H1 (cell line): ENCODE measurements at regions not wholly inside any gene's neighbourhood (a gene's known extent, or its start where the extent isn't known, plus 50 kb on each side); places are given as distances from the start of the nearest gene placed in this dataset.
"Not testable (repeated sequence)": the region's sequence is repeated elsewhere in the genome, so short reads cannot be mapped to it uniquely, and the experiment has no call there.

Experiments used
- CTCF ChIA-PET: fragments of 300-600 bp; sonication (Branson Sonifier 250); formaldehyde crosslinking; loops from one replicate; lab custom pipeline; 2021; ENCODE audit not compliant: partially characterized antibody; lab: Charles Lee
- POLR2A ChIA-PET: fragments of 300-600 bp; sonication (Branson Sonifier 250); formaldehyde crosslinking; loops from one replicate; lab custom pipeline; 2021; ENCODE audit warnings: inconsistent platforms; ENCODE audit not compliant: partially characterized antibody; lab: Charles Lee
- DNase-seq, 2 experiments: peaks; one replicate each; pipeline versions ENCODE4 v3.0.0 to v3.0.0-alpha.2; 2010 to 2022; ENCODE audit warnings: low spot score in 2 of 2, low read depth in 1 of 2, mixed read lengths in 1 of 2
- FAIRE-seq: peaks from 2 replicates; lab custom pipeline; 2011; peaks lifted over from hg19 to GRCh38; lab: Jason Lieb, UNC
- H2AFZ ChIP-seq: 2 replicates; pipeline ENCODE4 v1.8.1; 2012; ENCODE audit warnings: low read length, inconsistent platforms
- H2AK5ac ChIP-seq: 2 replicates; pipeline ENCODE4 v1.6.1; 2013; ENCODE audit warnings: low read depth, low read length
- H2BK120ac ChIP-seq: replicated peaks from 2 replicates; pipeline ENCODE3; 2013; ENCODE audit warnings: low read depth, low read length, inconsistent platforms
- H2BK12ac ChIP-seq: 2 replicates; pipeline ENCODE4 v1.6.1; 2013; ENCODE audit warnings: low read depth, low read length
- H2BK15ac ChIP-seq: 2 replicates; pipeline ENCODE4 v1.6.1; 2013; ENCODE audit warnings: low read length
- H2BK20ac ChIP-seq: 2 replicates; pipeline ENCODE4 v1.6.1; 2013; ENCODE audit warnings: low read length
- H2BK5ac ChIP-seq: 2 replicates; pipeline ENCODE4 v1.6.1; 2013; ENCODE audit warnings: low read depth, low read length
- H3K14ac ChIP-seq: 2 replicates; pipeline ENCODE4 v1.6.1; 2013; ENCODE audit warnings: inconsistent platforms; ENCODE audit not compliant: insufficient read length
- H3K18ac ChIP-seq: 2 replicates; pipeline ENCODE4 v1.6.1; 2013; ENCODE audit warnings: low read length; ENCODE audit errors: extremely low read depth
- H3K23ac ChIP-seq: 2 replicates; pipeline ENCODE4 v1.6.1; 2013; ENCODE audit warnings: inconsistent platforms; ENCODE audit not compliant: insufficient read length
- H3K23me2 ChIP-seq: 2 replicates; pipeline ENCODE4 v1.6.1; 2013; ENCODE audit warnings: low read depth, low read length
- H3K27ac ChIP-seq: 2 replicates; pipeline ENCODE4 v1.6.1; 2011; ENCODE audit warnings: low read depth, low read length, inconsistent platforms
- H3K27me3 ChIP-seq, 4 experiments: replicated peaks in 1 of 4; 1 replicate in 1 of 4; 2 replicates in 3 of 4; pipeline versions ENCODE4 v1.6.1 to v1.8.1; 2011 to 2013; ENCODE audit warnings: low read length in 3 of 4, mild to moderate bottlenecking in 3 of 4, inconsistent platforms in 2 of 4, mixed read lengths in 2 of 4, moderate library complexity in 1 of 4; ENCODE audit not compliant: control insufficient read depth in 3 of 4, insufficient read depth in 3 of 4; ENCODE audit errors: extremely low read depth in 1 of 4
- H3K36me3 ChIP-seq, 4 experiments: 2 replicates each; pipeline versions ENCODE4 v1.6.1 to v1.8.1; 2011 to 2013; ENCODE audit warnings: mild to moderate bottlenecking in 4 of 4, low read length in 3 of 4, moderate library complexity in 2 of 4, control low read depth in 1 of 4, inconsistent platforms in 1 of 4; ENCODE audit not compliant: insufficient read depth in 4 of 4, control insufficient read depth in 2 of 4
- H3K4ac ChIP-seq: replicated peaks from 2 replicates; pipeline ENCODE3; 2013; ENCODE audit warnings: low read length, low read depth, mixed read lengths, inconsistent platforms; ENCODE audit not compliant: insufficient read length
- H3K4me1 ChIP-seq, 4 experiments: replicated peaks in 1 of 4; 1 replicate in 1 of 4; 2 replicates in 3 of 4; pipeline versions ENCODE4 v1.6.1 to v1.8.1; 2011 to 2013; ENCODE audit warnings: low read length in 3 of 4, inconsistent platforms in 2 of 4, mixed read lengths in 1 of 4; ENCODE audit not compliant: insufficient read depth in 4 of 4, control insufficient read depth in 3 of 4
- H3K4me2 ChIP-seq, 2 experiments: 2 replicates each; pipeline versions ENCODE4 v1.6.1 to v1.8.1; 2011 to 2013; ENCODE audit warnings: low read depth in 2 of 2, low read length in 2 of 2, control low read depth in 1 of 2, inconsistent platforms in 1 of 2, mild to moderate bottlenecking in 1 of 2; ENCODE audit not compliant: insufficient read depth in 1 of 2
- H3K4me3 ChIP-seq, 4 experiments: fragments of 200-600, 300-600 bp in 1 of 4; sonication (generic), shearing (Covaris generic), sonication (Bioruptor Twin) in 1 of 4; 2 replicates each; pipeline versions ENCODE4 v1.5.1 to v1.8.1; 2011 to 2016; ENCODE audit warnings: low read length in 4 of 4, low read depth in 3 of 4, control low read depth in 2 of 4, inconsistent platforms in 2 of 4, mild to moderate bottlenecking in 2 of 4, mixed read lengths in 1 of 4, moderate library complexity in 1 of 4; ENCODE audit not compliant: insufficient read depth in 2 of 4; ENCODE audit errors: extremely low read depth in 1 of 4
- H3K56ac ChIP-seq: replicated peaks from 2 replicates; pipeline ENCODE3; 2013; ENCODE audit warnings: low read depth, mild to moderate bottlenecking, mixed read lengths, low read length, inconsistent platforms; ENCODE audit not compliant: insufficient read length
- H3K79me1 ChIP-seq: 2 replicates; pipeline ENCODE4 v1.6.1; 2013; ENCODE audit warnings: low read depth, low read length, control low read depth
- H3K79me2 ChIP-seq, 2 experiments: 2 replicates each; pipeline versions ENCODE4 v1.6.1 to v1.8.1; 2012 to 2013; ENCODE audit warnings: low read length in 2 of 2, mild to moderate bottlenecking in 2 of 2, inconsistent platforms in 1 of 2; ENCODE audit not compliant: insufficient read depth in 2 of 2, control insufficient read depth in 1 of 2
- H3K9ac ChIP-seq, 4 experiments: replicated peaks in 1 of 4; 1 replicate in 1 of 4; 2 replicates in 3 of 4; pipeline versions ENCODE4 v1.6.1 to v1.8.1; 2011 to 2013; ENCODE audit warnings: low read depth in 3 of 4, low read length in 3 of 4, control low read depth in 2 of 4, mild to moderate bottlenecking in 2 of 4, moderate library complexity in 2 of 4, inconsistent platforms in 1 of 4; ENCODE audit errors: extremely low read depth in 1 of 4
- H3K9me3 ChIP-seq, 2 experiments: 2 replicates each; pipeline versions ENCODE4 v1.6.1 to v1.8.1; 2012 to 2013; ENCODE audit warnings: mild to moderate bottlenecking in 2 of 2, moderate library complexity in 2 of 2, control low read depth in 1 of 2, inconsistent platforms in 1 of 2, low read depth in 1 of 2, low read length in 1 of 2, mixed read lengths in 1 of 2; ENCODE audit not compliant: insufficient read depth in 2 of 2
- H4K20me1 ChIP-seq, 2 experiments: replicated peaks in 1 of 2; 2 replicates each; pipeline versions ENCODE3 to v1.8.1; 2011 to 2013; ENCODE audit warnings: inconsistent platforms in 2 of 2, low read length in 2 of 2, mild to moderate bottlenecking in 1 of 2; ENCODE audit not compliant: insufficient read depth in 2 of 2, control insufficient read depth in 1 of 2
- H4K5ac ChIP-seq: 2 replicates; pipeline ENCODE4 v1.6.1; 2013; ENCODE audit warnings: low read length, low read depth, mixed read lengths, inconsistent platforms; ENCODE audit not compliant: insufficient read length
- H4K8ac ChIP-seq: 2 replicates; pipeline ENCODE4 v1.8.0; 2013; ENCODE audit warnings: mild to moderate bottlenecking, moderate library complexity, low read length, inconsistent platforms; ENCODE audit not compliant: insufficient read depth; ENCODE audit errors: extremely low read depth
- H4K91ac ChIP-seq: replicated peaks from 2 replicates; pipeline ENCODE3; 2013; ENCODE audit warnings: low read length, mixed read lengths, inconsistent platforms; ENCODE audit not compliant: insufficient read length
- WGBS, 2 experiments: shearing (Covaris generic) in 1 of 2; methylation state at CpG; one replicate each; pipeline versions ENCODE4 v1.1.6 to v1.1.7; 2013 to 2015; ENCODE audit warnings: low lambda C conversion rate in 2 of 2, mixed read lengths in 2 of 2, inconsistent platforms in 1 of 2, low coverage in 1 of 2, missing lambda C conversion rate in 1 of 2; ENCODE audit not compliant: insufficient replicate concordance in 2 of 2, insufficient coverage in 1 of 2, insufficient read length in 1 of 2; ENCODE audit errors: extremely low coverage in 1 of 2, missing lambda C conversion rate in 1 of 2; 5-methylcytosine and 5-hydroxymethylcytosine counted together

DNA sequence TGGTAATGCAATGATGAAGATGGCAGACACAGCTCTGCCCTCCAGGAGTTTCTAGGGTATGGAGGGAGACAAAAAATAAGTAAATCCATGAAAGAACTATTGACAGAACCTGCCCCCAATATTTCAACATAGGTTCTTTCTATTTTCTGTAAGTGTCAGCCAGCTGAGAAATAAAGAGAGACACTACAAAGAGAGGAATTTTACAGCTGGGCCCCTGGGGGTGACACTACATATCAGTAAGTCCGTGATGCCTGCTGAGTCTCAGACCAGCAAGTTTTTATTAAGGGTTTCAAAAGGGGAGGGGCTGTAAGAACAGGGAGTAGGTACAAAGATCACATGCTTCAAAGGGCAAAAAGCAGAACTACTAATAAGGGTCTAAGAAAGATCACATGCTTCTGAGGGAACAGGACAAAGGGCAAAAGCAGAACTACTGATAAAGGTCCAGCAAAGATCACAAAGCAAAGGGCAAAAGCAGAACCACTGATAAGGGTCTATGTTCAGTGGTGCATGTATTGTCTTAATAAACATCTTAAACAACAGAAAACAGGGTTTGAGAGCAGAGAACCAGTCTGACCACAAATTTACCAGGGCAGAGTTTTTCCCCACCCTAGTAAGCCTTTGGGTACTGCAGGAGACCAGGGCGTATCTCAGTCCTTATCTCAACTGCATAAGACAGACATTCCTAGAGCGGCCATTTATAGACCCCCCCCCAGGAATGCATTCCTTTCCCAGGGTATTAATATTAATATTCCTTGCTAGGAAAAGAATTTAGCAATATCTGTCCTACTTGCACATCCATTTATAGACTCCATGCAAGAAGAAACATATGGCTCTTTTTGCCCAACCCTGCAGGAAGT is 119.0 kb upstream of the KRTAP5-11 start:
- WGBS, 2 experiments, result 86% methylated on average over 3 of the region's 3 CpGs; no CpG with 5 or more reads in 1 of the 2 experiments

More for the DNA sequence above, 119.0 kb upstream of the KRTAP5-11 start:
- H3K27ac ChIP-seq, H3K4ac ChIP-seq, FAIRE-seq, H2AK5ac ChIP-seq, H2BK12ac ChIP-seq, H4K5ac ChIP-seq, H3K9ac ChIP-seq, H3K9me3 ChIP-seq, H2BK5ac ChIP-seq, H3K18ac ChIP-seq, H3K56ac ChIP-seq, H2BK15ac ChIP-seq, DNase-seq, H3K23ac ChIP-seq, H3K79me2 ChIP-seq, CTCF ChIA-PET, H3K4me2 ChIP-seq, H4K91ac ChIP-seq, H4K8ac ChIP-seq, H3K14ac ChIP-seq, H3K36me3 ChIP-seq, H3K23me2 ChIP-seq, H2BK120ac ChIP-seq, POLR2A ChIA-PET, H3K4me1 ChIP-seq, H3K27me3 ChIP-seq, H3K4me3 ChIP-seq, H2BK20ac ChIP-seq, H3K79me1 ChIP-seq, H4K20me1 ChIP-seq, H2AFZ ChIP-seq: not testable (repeated sequence)
